PC-3 (cell line): ENCODE measurements at regions not wholly inside any gene's neighbourhood (a gene's known extent, or its start where the extent isn't known, plus 50 kb on each side); places are given as distances from the start of the nearest gene placed in this dataset.

Experiments
- CTCF ChIP-seq: fragments of 300-600 bp; sonication (generic); conservative IDR thresholded peaks from 2 replicates; pipeline ENCODE4 v1.5.1; 2017; ENCODE audit warnings: antibody characterized with exemption, low read depth, mild to moderate bottlenecking, low read length
- EZH2 ChIP-seq: fragments of 300-600 bp; sonication (generic); IDR thresholded peaks from one replicate; pipeline ENCODE4 v1.6.1; 2017; ENCODE audit warnings: antibody characterized with exemption, mild to moderate bottlenecking, low read length; ENCODE audit not compliant: unreplicated experiment
- EZH2phosphoT487 ChIP-seq: fragments of 300-600 bp; sonication (generic); IDR thresholded peaks from 2 replicates; pipeline ENCODE4 v1.6.1; 2018; ENCODE audit warnings: mild to moderate bottlenecking, antibody characterized with exemption, low read length, borderline replicate concordance

GRCh38 chr5:68149189-68149588 is 66.4 kb upstream of the PIK3R1 start:
- TF ChIP-seq CTCF = no peak
- TF ChIP-seq EZH2 = no peak
- TF ChIP-seq EZH2phosphoT487 = no peak
